HG02840 (cell line): ENCODE measurements at regions not wholly inside any gene's neighbourhood (a gene's known extent, or its start where the extent isn't known, plus 50 kb on each side); places are given as distances from the start of the nearest gene placed in this dataset.

ENCODE experiments used
- ATAC-seq: cut with Tn5 transposase; IDR thresholded peaks from one replicate; pipeline ENCODE4 v1.9.1; 2021; ENCODE audit warnings: mild to moderate bottlenecking, moderate library complexity, moderate number of reproducible peaks; ENCODE audit not compliant: unreplicated experiment, low FRiP score

- no peak for ATAC-seq
These were observed 58.1 kb upstream of the MEF2A start for GRCh38 chr15:99507504-99508310.

DNA sequence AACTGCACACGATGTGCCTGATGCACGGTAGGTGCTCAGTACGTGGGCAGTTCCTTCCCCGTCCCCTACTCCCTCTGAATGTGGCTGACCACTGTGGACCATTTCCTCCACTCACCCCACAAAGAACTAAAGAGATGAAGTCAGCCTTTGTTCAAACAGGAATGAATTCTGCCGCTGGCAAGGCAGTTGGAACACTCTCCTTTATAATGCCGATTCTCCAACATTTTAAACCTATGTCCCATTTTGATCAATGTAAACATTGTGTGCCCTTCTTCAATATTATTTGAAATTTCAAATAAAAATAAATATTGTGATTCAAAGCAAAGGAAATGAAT is 57.5 kb upstream of the MEF2A start:
- ATAC-seq: no peak

DNA sequence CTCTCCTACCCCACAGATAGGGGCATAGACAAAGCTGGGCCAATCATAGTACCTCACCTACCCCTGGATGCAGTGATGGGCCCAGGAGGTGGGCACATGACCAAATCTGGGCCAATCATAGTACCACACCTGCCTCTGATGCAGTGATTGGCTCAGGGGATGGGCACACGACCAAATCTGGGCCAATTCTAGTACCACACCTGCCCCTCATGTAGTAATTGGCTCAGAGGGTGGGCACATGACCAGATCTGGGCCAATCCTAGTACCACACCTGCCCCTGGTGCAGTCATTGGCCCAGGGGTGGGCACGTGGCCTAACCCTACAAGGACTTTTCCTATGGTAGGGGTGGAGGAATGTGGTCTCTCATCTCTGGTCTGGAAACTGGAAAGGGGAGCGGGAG is 56.9 kb upstream of the MEF2A start:
- ATAC-seq: no peak

DNA sequence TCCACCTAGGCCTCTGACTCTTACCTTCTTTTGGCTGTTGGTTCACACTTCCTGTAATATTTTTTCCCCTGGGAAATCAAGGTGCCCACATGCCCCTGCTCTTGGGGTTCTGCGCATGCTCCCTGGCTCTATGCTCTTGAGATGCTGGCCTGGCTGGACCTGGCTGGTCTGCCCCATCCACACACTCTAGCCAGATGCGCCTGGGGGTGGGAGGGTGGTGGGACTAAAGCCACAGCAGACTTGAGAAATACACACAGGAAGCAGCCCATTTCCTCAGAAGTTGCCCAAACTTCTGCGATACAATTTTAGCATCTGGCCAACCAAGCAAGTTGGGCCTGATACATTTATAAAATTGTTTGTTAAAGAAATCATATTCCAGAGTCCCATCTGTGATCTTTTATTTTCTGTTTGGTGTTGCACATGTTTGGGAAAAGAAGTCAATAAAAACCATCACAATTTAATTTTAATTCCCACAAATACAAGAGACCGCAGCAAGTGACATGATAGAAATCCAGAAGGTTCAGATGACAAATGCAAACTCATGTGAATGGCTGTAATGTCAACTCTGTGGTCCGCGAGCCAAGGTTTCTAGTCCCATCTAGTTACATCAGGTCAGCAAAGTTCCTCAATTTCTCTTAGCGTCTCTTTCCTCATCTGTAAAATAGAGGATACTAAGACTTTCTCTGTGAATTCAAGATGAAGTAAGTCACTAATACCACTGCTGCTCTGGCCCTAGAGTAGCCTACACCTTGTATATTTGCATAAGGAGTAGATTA is 55.9 kb upstream of the MEF2A start:
- ATAC-seq: no peak

DNA sequence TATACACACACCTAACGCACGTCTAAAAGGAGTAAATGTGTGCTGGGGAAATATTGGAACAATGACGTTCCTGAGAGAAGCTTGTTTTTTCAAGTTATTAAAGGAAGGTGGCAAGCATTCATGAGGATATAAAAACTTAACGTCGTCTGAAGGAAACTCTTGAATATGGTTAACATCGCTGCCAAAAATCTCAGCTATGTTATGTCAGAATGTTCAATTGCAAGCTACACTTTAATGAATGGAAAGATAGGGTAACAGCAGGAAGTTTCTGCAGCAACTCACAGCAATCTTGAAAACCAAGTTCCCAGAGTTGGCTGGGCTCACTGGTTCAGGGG is 54.3 kb upstream of the MEF2A start:
- ATAC-seq: no peak

GRCh38 chr15:99511866-99512661 is 53.7 kb upstream of the MEF2A start:
- peak; percentile 83 for ATAC-seq

DNA sequence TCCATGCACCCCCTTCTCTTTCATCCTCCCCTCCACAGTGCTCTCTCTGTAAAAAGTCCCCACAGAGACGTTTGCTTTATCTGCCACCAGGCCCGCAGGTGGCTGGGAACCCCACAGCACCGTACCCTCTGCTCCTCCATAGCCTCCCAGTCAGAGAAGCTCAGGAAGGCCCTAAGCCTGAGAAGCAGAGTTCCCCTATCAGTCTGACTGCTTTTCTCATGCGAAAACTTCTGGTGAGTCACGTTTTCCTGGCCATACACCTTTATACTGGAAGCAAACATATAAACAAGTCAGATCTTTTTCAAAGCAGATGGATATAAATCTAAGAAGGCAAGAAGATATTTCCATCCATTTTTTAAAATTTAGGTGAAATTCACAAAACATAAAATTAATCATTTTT is 51.5 kb upstream of the MEF2A start:
- no peak for ATAC-seq
